ENCODE measurements at regions not wholly inside any gene's neighbourhood (a gene's known extent, or its start where the extent isn't known, plus 50 kb on each side); places are given as distances from the start of the nearest gene placed in this dataset.

- TF ChIP-seq CTCF (conservative IDR thresholded peaks at IDR 0.05; ENCODE audit: low read depth in 2 of 2) (no peak), POLR2AphosphoS5 (IDR thresholded peaks at IDR 0.05; ENCODE audit: low read depth) (no peak), JUNB (IDR thresholded peaks at IDR 0.05; ENCODE audit: unreplicated experiment) (no peak), ETS1 (IDR thresholded peaks at IDR 0.05) (no peak), EZH2 (IDR thresholded peaks at IDR 0.05; ENCODE audit: low read depth, unreplicated experiment) (no peak), ZNF462 (CRISPR knock-in tag; IDR thresholded peaks at IDR 0.05) (no peak), REST (IDR thresholded peaks at IDR 0.05; ENCODE audit: unreplicated experiment) (no peak)
Observed at GRCh38 chr14:61176686-61177085, 104.5 kb downstream of the TMEM30B start.

Data from GM23338 (cell line).